Ovary (tissue), 3 donors: ENCODE measurements at regions not wholly inside any gene's neighbourhood (a gene's known extent, or its start where the extent isn't known, plus 50 kb on each side); places are given as distances from the start of the nearest gene placed in this dataset.

Experiments
- EP300 ChIP-seq: sonication (generic); formaldehyde crosslinking; IDR thresholded peaks from one replicate; pipeline ENCODE4 v1.6.1; 2017; ENCODE audit warnings: antibody characterized with exemption
- POLR2A ChIP-seq: fragments of 450-650 bp; IDR thresholded peaks from one replicate; pipeline ENCODE4 v1.6.1; 2017; ENCODE audit warnings: antibody characterized with exemption, mild to moderate bottlenecking, moderate library complexity
- TF ChIP-seq, protein P1 (sequence below), 3 donors: fragments of 450-650 bp in 2 of 3; fragments of 200-600 bp in 1 of 3; IDR thresholded peaks; one replicate each; pipeline versions ENCODE4 v1.5.1 to v1.8.0; 2016 to 2022; ENCODE audit warnings: antibody characterized with exemption in 3 of 3, mild to moderate bottlenecking in 1 of 3
- donor health status: DM: no; HTN: no; CAD: no.

DNA sequence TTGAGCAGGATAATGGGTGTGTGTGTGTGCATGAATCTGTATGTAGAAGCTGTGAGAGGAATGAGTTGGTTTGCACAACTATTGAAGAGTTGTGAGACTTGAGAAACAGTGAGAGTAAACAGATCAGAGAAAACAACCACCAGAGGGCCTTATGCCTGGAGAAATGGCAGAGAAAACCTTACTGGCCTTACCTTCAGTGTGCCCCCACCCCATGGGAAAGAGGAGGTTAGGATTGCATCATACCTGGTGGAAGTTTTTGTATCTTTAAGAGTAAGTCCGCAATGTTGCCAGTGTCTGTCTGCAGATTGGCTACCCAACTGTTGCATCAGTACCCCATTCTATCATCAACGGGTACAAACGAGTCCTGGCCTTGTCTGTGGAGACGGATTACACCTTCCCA, 1909.4 kb upstream of the WWC1 start:
- TF ChIP-seq, protein P1, sequence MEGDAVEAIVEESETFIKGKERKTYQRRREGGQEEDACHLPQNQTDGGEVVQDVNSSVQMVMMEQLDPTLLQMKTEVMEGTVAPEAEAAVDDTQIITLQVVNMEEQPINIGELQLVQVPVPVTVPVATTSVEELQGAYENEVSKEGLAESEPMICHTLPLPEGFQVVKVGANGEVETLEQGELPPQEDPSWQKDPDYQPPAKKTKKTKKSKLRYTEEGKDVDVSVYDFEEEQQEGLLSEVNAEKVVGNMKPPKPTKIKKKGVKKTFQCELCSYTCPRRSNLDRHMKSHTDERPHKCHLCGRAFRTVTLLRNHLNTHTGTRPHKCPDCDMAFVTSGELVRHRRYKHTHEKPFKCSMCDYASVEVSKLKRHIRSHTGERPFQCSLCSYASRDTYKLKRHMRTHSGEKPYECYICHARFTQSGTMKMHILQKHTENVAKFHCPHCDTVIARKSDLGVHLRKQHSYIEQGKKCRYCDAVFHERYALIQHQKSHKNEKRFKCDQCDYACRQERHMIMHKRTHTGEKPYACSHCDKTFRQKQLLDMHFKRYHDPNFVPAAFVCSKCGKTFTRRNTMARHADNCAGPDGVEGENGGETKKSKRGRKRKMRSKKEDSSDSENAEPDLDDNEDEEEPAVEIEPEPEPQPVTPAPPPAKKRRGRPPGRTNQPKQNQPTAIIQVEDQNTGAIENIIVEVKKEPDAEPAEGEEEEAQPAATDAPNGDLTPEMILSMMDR (IDR thresholded peaks at IDR 0.05), result no peak
- no peak for TF ChIP-seq EP300
- no peak for TF ChIP-seq POLR2A
